ENCODE measurements at regions not wholly inside any gene's neighbourhood (a gene's known extent, or its start where the extent isn't known, plus 50 kb on each side); places are given as distances from the start of the nearest gene placed in this dataset.

- no peak for DNase-seq (ENCODE audit: extremely low spot score)
- intact Hi-C loops (cut with DNase I) = no loop called here
- no peaks in the 10 kb centered on the region for H3K36me3 ChIP-seq
- no peaks in the 10 kb centered on the region for H3K27me3 ChIP-seq
- H3K4me1 ChIP-seq = peaks cover 15 to 19% (median 17%) of the 10 kb centered on the region in 4 donors
- H3K4me3 ChIP-seq = no peak overlapping the region
- H3K9me3 ChIP-seq = no peaks in the 10 kb centered on the region
- 100% methylated on average over 2 of the region's 2 CpGs for WGBS
- no peak overlapping the region for H3K27ac ChIP-seq (replicated peaks in 1 of 4)
- TF ChIP-seq EP300 (IDR thresholded peaks at IDR 0.05) (no peak), POLR2AphosphoS5 (IDR thresholded peaks at IDR 0.05) (no peak), CTCF (IDR thresholded peaks at IDR 0.05) (no peak)
Measured at GRCh38 chr13:76719955-76720354, 166.2 kb downstream of the KCTD12 start.

GRCh38 chr13:76717092-76717491 is 169.1 kb downstream of the KCTD12 start:
- Histone ChIP-seq H3K36me3 (no peaks in the 10 kb centered on the region), H3K27me3 (no peaks in the 10 kb centered on the region), H3K4me1 (peaks cover 0 to 5% (median 1%) of the 10 kb centered on the region in 4 donors), H3K9me3 (no peaks in the 10 kb centered on the region), H3K27ac (replicated peaks in 1 of 4) (no peak overlapping the region), H3K4me3 (no peak overlapping the region)
- intact Hi-C loops (cut with DNase I) = no loop called here
- 69% methylated on average over 1 of the region's 1 CpG for WGBS
- DNase-seq (ENCODE audit: extremely low spot score) = no peak
- TF ChIP-seq POLR2AphosphoS5 (IDR thresholded peaks at IDR 0.05) (no peak), CTCF (IDR thresholded peaks at IDR 0.05) (no peak), EP300 (IDR thresholded peaks at IDR 0.05) (no peak), POLR2A (IDR thresholded peaks at IDR 0.05; ENCODE audit: low read depth) (no peak)

- no peak for DNase-seq (ENCODE audit: extremely low spot score)
- Histone ChIP-seq H3K27ac (replicated peaks in 1 of 4) (no peak overlapping the region), H3K4me3 (no peak overlapping the region), H3K9me3 (no peaks in the 10 kb centered on the region), H3K27me3 (no peaks in the 10 kb centered on the region), H3K4me1 (peaks cover 7 to 20% (median 15%) of the 10 kb centered on the region in 4 donors), H3K36me3 (no peaks in the 10 kb centered on the region)
- WGBS = 61% methylated on average over 5 of the region's 5 CpGs
- TF ChIP-seq POLR2A (IDR thresholded peaks at IDR 0.05; ENCODE audit: low read depth) (no peak), POLR2AphosphoS5 (IDR thresholded peaks at IDR 0.05) (no peak), CTCF (IDR thresholded peaks at IDR 0.05) (no peak), EP300 (IDR thresholded peaks at IDR 0.05) (no peak)
- intact Hi-C loops (cut with DNase I) = no loop called here
Measured at GRCh38 chr13:76715621-76716020, 170.6 kb downstream of the KCTD12 start.

DNA sequence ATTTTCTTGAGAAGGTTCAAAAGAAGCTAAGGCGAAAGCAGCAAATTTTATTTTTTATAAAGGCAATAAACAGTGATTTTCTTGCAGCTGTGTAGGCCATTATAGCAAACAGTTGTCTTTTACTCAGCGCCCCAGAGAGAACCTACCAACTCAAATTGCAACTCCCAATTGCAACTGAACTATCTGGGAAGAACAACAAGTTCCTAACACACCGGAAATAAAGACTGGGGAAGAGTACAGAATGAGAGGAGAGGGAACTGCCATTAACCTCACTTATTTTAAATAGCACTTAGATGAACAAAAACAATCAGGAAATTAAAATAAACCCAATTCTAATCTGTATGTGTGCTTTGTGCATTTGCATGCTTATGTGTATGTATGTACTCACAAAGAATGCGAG is 171.1 kb downstream of the KCTD12 start:
- whole genome bisulfite sequencing = 95% methylated on average over 4 of the region's 4 CpGs
- H3K27me3 ChIP-seq = no peaks in the 10 kb centered on the region
- no peaks in the 10 kb centered on the region for H3K36me3 ChIP-seq
- no peak overlapping the region for H3K4me3 ChIP-seq
- peaks cover 12 to 25% (median 20%) of the 10 kb centered on the region in 4 donors for H3K4me1 ChIP-seq
- intact Hi-C loops (cut with DNase I) = no loop called here
- TF ChIP-seq POLR2A (IDR thresholded peaks at IDR 0.05; ENCODE audit: low read depth) (no peak), EP300 (IDR thresholded peaks at IDR 0.05) (no peak)
- DNase-seq (ENCODE audit: extremely low spot score) = no peak
- H3K9me3 ChIP-seq = no peaks in the 10 kb centered on the region
- no peak overlapping the region for H3K27ac ChIP-seq (replicated peaks in 1 of 4)

GRCh38 chr13:76713280-76713679 is 172.9 kb downstream of the KCTD12 start:
- no peak overlapping the region for H3K27ac ChIP-seq (replicated peaks in 1 of 4)
- no peak for TF ChIP-seq CTCF (IDR thresholded peaks at IDR 0.05)
- no peak for TF ChIP-seq POLR2A (IDR thresholded peaks at IDR 0.05; ENCODE audit: low read depth)
- no peak for TF ChIP-seq EP300 (IDR thresholded peaks at IDR 0.05)
- TF ChIP-seq POLR2AphosphoS5 (IDR thresholded peaks at IDR 0.05) = no peak
- 100% methylated on average over 1 of the region's 1 CpG for WGBS
- DNase-seq (ENCODE audit: extremely low spot score) = no peak
- H3K27me3 ChIP-seq = no peaks in the 10 kb centered on the region
- H3K9me3 ChIP-seq = no peaks in the 10 kb centered on the region
- no peak overlapping the region for H3K4me3 ChIP-seq
- peaks cover 12 to 32% (median 26%) of the 10 kb centered on the region in 4 donors for H3K4me1 ChIP-seq
- H3K36me3 ChIP-seq = no peaks in the 10 kb centered on the region
- intact Hi-C loops (cut with DNase I) = no loop called here
